Mucosa of descending colon (tissue), 3 donors: ENCODE measurements at regions not wholly inside any gene's neighbourhood (a gene's known extent, or its start where the extent isn't known, plus 50 kb on each side); places are given as distances from the start of the nearest gene placed in this dataset.

Experiments
- ATAC-seq: fragments of 200-7000 bp; cut with Tn5 transposase; one replicate; pipeline ENCODE4 v1.9.1; 2020; ENCODE audit warnings: mild to moderate bottlenecking, moderate library complexity
- DNase-seq, 3 donors: peaks; one replicate each; pipeline ENCODE4 v3.0.0-alpha.2; 2020
- H3K36me3 ChIP-seq: fragments of 200-600 bp; one replicate; pipeline ENCODE4 v1.8.0; 2021; ENCODE audit warnings: low read depth, mild to moderate bottlenecking
- H3K4me1 ChIP-seq: fragments of 200-600 bp; one replicate; pipeline ENCODE4 v1.8.0; 2021; ENCODE audit warnings: low read depth, mild to moderate bottlenecking
- H3K4me3 ChIP-seq: fragments of 200-600 bp; one replicate; pipeline ENCODE4 v1.8.0; 2021; ENCODE audit warnings: mild to moderate bottlenecking
- H3K9me3 ChIP-seq: fragments of 200-600 bp; one replicate; pipeline ENCODE4 v1.8.0; 2021; ENCODE audit warnings: mild to moderate bottlenecking
- intact Hi-C, 2 donors: fragments of 100-400 bp; cut with DNase I in 1 of 2; cut with micrococcal nuclease in 1 of 2; formaldehyde crosslinking; loops; one replicate each; pipeline versions ENCODE4 v1.11.0 to v1.11.1; 2022; cut with DNase I, micrococcal nuclease
- TF ChIP-seq, protein P1 (sequence below): fragments of 200-600 bp; IDR thresholded peaks from one replicate; pipeline ENCODE4 v1.8.0; 2022; ENCODE audit warnings: antibody characterized with exemption, mild to moderate bottlenecking
- donor health status: DM: no; HTN: no; CAD: no; lungs with moderate emphysema.
- donor health status: DM: no; HTN: no; CAD: no.
- donor health status: DM: no; HTN: yes; CAD: no.

DNA sequence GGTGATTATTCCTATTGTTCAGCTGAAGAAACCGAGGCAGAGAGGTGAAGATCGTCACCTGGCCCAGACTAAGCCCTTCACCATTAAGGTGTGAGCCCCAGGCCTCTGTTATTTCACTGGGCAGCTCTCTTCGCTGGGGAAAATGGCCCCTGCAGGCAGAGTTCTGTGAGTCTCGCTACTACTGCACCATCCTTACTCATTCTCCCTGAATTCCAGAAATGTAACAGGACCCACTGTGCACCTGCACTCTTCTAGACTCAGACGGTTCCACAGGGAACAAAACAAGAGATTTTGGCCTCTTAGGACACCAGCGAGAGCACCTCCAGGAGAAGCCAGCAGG, 147.7 kb upstream of the GLI2 start:
- TF ChIP-seq, protein P1, sequence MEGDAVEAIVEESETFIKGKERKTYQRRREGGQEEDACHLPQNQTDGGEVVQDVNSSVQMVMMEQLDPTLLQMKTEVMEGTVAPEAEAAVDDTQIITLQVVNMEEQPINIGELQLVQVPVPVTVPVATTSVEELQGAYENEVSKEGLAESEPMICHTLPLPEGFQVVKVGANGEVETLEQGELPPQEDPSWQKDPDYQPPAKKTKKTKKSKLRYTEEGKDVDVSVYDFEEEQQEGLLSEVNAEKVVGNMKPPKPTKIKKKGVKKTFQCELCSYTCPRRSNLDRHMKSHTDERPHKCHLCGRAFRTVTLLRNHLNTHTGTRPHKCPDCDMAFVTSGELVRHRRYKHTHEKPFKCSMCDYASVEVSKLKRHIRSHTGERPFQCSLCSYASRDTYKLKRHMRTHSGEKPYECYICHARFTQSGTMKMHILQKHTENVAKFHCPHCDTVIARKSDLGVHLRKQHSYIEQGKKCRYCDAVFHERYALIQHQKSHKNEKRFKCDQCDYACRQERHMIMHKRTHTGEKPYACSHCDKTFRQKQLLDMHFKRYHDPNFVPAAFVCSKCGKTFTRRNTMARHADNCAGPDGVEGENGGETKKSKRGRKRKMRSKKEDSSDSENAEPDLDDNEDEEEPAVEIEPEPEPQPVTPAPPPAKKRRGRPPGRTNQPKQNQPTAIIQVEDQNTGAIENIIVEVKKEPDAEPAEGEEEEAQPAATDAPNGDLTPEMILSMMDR, result no peak
- Histone ChIP-seq H3K4me1 (no peaks in the 10 kb centered on the region), H3K4me3 (no peak overlapping the region), H3K36me3 (no peaks in the 10 kb centered on the region), H3K9me3 (no peaks in the 10 kb centered on the region)
- intact Hi-C loops, result no loop called here
- peak in 1 of 3 donors; percentile 3 for DNase-seq
- ATAC-seq, result no peak

GRCh38 chr2:120589771-120590608, 145.7 kb upstream of the GLI2 start:
- intact Hi-C loops, result no loop called here
- no peak overlapping the region for H3K4me3 ChIP-seq
- TF ChIP-seq, protein P1, result no peak
- ATAC-seq (no peak), DNase-seq (no peak)
- no peaks in the 10 kb centered on the region for H3K4me1 ChIP-seq
- H3K36me3 ChIP-seq, result no peaks in the 10 kb centered on the region
- H3K9me3 ChIP-seq, result no peaks in the 10 kb centered on the region

DNA sequence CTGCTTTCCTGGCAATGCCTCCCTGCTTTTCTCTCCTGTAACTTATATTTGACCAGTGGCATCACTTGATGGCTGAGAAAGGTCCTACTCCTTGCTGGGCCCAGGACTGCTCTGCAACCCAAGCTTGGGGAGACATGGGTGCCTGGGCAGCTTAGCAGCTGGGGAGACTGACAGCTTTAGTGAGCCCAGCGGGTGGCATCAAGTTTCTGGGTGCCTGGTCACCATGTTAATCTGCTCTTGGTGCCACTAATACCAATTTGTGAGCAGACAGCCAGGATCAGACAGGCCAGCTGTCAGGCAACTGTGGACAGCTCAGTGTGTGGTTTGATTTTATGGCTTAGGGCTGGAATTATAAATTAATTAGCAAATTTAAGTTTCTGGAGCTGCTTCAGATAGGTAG, 144.8 kb upstream of the GLI2 start:
- no peaks in the 10 kb centered on the region for H3K36me3 ChIP-seq
- no peaks in the 10 kb centered on the region for H3K4me1 ChIP-seq
- H3K9me3 ChIP-seq, result no peaks in the 10 kb centered on the region
- H3K4me3 ChIP-seq, result no peak overlapping the region
- TF ChIP-seq, protein P1, result no peak
- no peak for DNase-seq
- intact Hi-C loops, result no loop called here
- no peak for ATAC-seq

GRCh38 chr2:120591572-120591971, 144.1 kb upstream of the GLI2 start:
- Histone ChIP-seq H3K9me3 (no peaks in the 10 kb centered on the region), H3K4me1 (no peaks in the 10 kb centered on the region), H3K4me3 (no peak overlapping the region), H3K36me3 (no peaks in the 10 kb centered on the region)
- intact Hi-C loops, result no loop called here
- ATAC-seq, result no peak
- peak in 1 of 3 donors; percentile 18 for DNase-seq
- TF ChIP-seq, protein P1, result no peak

DNA sequence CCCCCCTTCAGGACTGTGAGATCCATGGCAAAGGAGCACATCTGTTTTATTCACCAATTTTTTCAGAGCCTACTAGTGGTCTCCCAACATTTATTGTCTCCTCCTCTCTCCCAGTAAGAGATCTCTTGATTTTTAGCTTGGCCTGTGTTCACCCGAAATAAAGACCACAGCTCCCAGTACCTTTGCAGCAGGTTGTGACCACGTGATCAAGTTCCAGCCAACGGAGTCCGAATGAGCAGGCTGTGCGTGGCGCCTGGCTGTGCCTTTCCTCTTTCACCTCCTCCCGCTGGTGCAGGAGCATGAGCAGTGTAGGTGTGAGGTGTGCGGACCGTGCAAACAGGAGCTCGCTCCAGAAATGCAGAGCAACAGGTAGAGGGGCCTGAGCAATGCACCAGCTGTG, 143.6 kb upstream of the GLI2 start:
- DNase-seq, result no peak
- Histone ChIP-seq H3K4me1 (no peaks in the 10 kb centered on the region), H3K9me3 (no peaks in the 10 kb centered on the region), H3K4me3 (no peak overlapping the region), H3K36me3 (no peaks in the 10 kb centered on the region)
- intact Hi-C loops, result no loop called here
- TF ChIP-seq, protein P1, result no peak
- ATAC-seq, result no peak
